Tibial nerve (tissue), 4 donors: ENCODE measurements at regions not wholly inside any gene's neighbourhood (a gene's known extent, or its start where the extent isn't known, plus 50 kb on each side); places are given as distances from the start of the nearest gene placed in this dataset.

Experiments used
- DNase-seq, 2 donors: peaks; one replicate each; pipeline ENCODE4 v3.0.0-alpha.2; 2019; ENCODE audit warnings: low spot score in 2 of 2
- H3K27ac ChIP-seq, 4 donors: fragments of 200-600 bp; sonication (generic) in 3 of 4; one replicate each; pipeline ENCODE4 v1.5.1; 2017 to 2019; ENCODE audit warnings: mild to moderate bottlenecking in 1 of 4
- H3K27me3 ChIP-seq, 2 donors: fragments of 200-600 bp; sonication (generic) in 1 of 2; one replicate each; pipeline versions ENCODE4 v1.5.1 to v1.6.0; 2017 to 2019
- H3K36me3 ChIP-seq, 3 donors: fragments of 200-600 bp; sonication (generic); one replicate each; pipeline ENCODE4 v1.5.1; 2018 to 2019
- H3K4me1 ChIP-seq, 4 donors: fragments of 200-600 bp; sonication (generic) in 3 of 4; one replicate each; pipeline ENCODE4 v1.5.1; 2017 to 2019
- H3K4me3 ChIP-seq, 4 donors: fragments of 200-600 bp; sonication (generic) in 3 of 4; one replicate each; pipeline ENCODE4 v1.5.1; 2017 to 2019; ENCODE audit warnings: mild to moderate bottlenecking in 1 of 4, moderate library complexity in 1 of 4
- H3K9me3 ChIP-seq, 4 donors: fragments of 200-600 bp; sonication (generic) in 3 of 4; one replicate each; pipeline ENCODE4 v1.5.1; 2017 to 2019
- EP300 ChIP-seq, 2 donors: sonication (generic); formaldehyde crosslinking; IDR thresholded peaks; one replicate each; pipeline ENCODE4 v1.6.1; 2017; ENCODE audit warnings: antibody characterized with exemption in 2 of 2, mild to moderate bottlenecking in 1 of 2
- POLR2A ChIP-seq, 2 donors: fragments of 450-650 bp; IDR thresholded peaks; one replicate each; pipeline ENCODE4 v1.6.1; 2017; ENCODE audit warnings: antibody characterized with exemption in 2 of 2, mild to moderate bottlenecking in 2 of 2, moderate library complexity in 2 of 2
- WGBS, 2 donors: methylation state at CpG; one replicate each; pipeline ENCODE4 v1.1.5; 2018; 5-methylcytosine and 5-hydroxymethylcytosine counted together
- TF ChIP-seq, protein P1 (sequence below), 5 experiments: fragments of 200-600 bp in 3 of 5; fragments of 450-650 bp in 2 of 5; sonication (generic) in 3 of 5; IDR thresholded peaks; one replicate each; pipeline ENCODE4 v1.5.1; 2016 to 2019; ENCODE audit warnings: antibody characterized with exemption in 5 of 5, mild to moderate bottlenecking in 3 of 5, moderate library complexity in 2 of 5

DNA sequence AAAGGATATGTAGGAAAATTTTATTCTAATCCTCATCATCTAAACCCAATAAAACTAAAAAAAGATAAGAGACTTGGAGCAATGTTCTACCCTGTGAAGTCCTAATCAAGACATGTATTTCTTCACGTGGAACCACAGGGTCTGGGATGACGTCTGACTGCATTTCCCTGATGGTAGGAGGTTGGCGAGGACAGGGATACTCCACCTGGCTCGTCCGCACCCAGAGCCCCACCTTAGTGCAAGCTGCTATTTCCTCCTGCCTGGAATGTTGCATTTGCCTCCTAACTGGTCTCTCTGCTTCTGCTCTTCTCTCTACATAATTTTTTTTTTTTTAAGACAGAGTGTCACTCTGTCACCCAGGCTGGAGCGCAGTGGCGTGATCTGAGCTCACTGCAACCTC lies 57.7 kb upstream of the RASGRP1 start:
- no peak for DNase-seq
- H3K36me3 ChIP-seq: no peaks in the 10 kb centered on the region
- 80 to 83% methylated on average over 7 of the region's 7 CpGs for WGBS, 2 donors

DNA sequence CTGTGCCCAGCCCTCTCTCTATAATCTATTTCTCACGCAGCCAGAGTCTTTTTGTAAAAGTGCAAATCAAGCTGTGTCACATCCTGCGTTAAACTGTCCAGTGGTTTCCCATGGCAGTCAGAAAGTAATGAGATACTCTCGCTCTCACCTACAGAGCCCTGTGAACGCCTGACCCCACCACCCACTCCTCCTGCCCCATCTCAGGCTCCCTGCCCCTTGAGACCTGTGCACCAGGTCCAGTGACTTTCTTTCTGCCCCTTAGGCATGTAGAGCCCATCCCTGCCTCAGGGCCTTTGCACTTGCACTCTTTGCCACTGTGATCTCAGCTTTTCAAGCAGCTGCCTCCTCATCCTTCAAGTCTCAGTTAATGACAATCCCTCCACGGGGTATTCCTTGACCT lies 58.3 kb upstream of the RASGRP1 start:
- no peaks in the 10 kb centered on the region for H3K9me3 ChIP-seq
- H3K27ac ChIP-seq: no peak overlapping the region
- H3K27me3 ChIP-seq: no peaks in the 10 kb centered on the region
- no peaks in the 10 kb centered on the region for H3K4me1 ChIP-seq
- H3K36me3 ChIP-seq: no peaks in the 10 kb centered on the region
- 90 to 91% methylated on average over 5 of the region's 5 CpGs for WGBS, 2 donors
- H3K4me3 ChIP-seq: no peak overlapping the region
- no peak for DNase-seq
- TF ChIP-seq EP300 (IDR thresholded peaks at IDR 0.05): no peak
- TF ChIP-seq, protein P1, sequence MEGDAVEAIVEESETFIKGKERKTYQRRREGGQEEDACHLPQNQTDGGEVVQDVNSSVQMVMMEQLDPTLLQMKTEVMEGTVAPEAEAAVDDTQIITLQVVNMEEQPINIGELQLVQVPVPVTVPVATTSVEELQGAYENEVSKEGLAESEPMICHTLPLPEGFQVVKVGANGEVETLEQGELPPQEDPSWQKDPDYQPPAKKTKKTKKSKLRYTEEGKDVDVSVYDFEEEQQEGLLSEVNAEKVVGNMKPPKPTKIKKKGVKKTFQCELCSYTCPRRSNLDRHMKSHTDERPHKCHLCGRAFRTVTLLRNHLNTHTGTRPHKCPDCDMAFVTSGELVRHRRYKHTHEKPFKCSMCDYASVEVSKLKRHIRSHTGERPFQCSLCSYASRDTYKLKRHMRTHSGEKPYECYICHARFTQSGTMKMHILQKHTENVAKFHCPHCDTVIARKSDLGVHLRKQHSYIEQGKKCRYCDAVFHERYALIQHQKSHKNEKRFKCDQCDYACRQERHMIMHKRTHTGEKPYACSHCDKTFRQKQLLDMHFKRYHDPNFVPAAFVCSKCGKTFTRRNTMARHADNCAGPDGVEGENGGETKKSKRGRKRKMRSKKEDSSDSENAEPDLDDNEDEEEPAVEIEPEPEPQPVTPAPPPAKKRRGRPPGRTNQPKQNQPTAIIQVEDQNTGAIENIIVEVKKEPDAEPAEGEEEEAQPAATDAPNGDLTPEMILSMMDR (IDR thresholded peaks at IDR 0.05): no peak
- no peak for TF ChIP-seq POLR2A (IDR thresholded peaks at IDR 0.05)

More for the DNA sequence above, 57.7 kb upstream of the RASGRP1 start:
- Histone ChIP-seq H3K27me3 (no peaks in the 10 kb centered on the region), H3K9me3 (no peaks in the 10 kb centered on the region), H3K4me1 (no peaks in the 10 kb centered on the region), H3K4me3 (no peak overlapping the region), H3K27ac (no peak overlapping the region)
- TF ChIP-seq EP300 (IDR thresholded peaks at IDR 0.05) (no peak), POLR2A (IDR thresholded peaks at IDR 0.05) (no peak)
- TF ChIP-seq, protein P1 (IDR thresholded peaks at IDR 0.05): no peak

DNA sequence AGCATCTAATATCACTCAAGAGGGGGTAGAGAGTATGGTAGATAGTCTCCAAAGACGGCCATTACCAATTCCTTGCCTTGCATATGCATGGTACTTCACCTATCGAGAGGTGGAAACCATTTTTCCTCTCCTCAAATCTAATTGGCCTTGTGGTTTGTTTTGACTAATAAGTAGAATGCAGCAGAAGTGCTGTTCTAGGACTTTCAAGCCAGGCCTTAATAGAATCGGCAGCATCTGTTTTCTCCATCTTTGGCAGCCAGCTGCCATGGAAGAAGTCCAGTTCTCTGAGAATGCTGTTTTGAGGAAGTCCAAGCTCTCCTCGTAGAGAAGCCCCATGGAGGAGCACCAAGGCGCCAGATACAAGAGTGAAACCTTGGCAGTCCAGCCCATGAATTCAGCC lies 59.1 kb upstream of the RASGRP1 start:
- H3K9me3 ChIP-seq: no peaks in the 10 kb centered on the region
- DNase-seq: no peak
- no peak overlapping the region for H3K4me3 ChIP-seq
- WGBS, 2 donors: 61 to 78% methylated on average over 5 of the region's 5 CpGs
- no peaks in the 10 kb centered on the region for H3K4me1 ChIP-seq
- H3K36me3 ChIP-seq: no peaks in the 10 kb centered on the region
- no peak overlapping the region for H3K27ac ChIP-seq
- H3K27me3 ChIP-seq: no peaks in the 10 kb centered on the region
- no peak for TF ChIP-seq EP300 (IDR thresholded peaks at IDR 0.05)
- TF ChIP-seq, protein P1 (IDR thresholded peaks at IDR 0.05): no peak
- TF ChIP-seq POLR2A (IDR thresholded peaks at IDR 0.05): no peak

DNA sequence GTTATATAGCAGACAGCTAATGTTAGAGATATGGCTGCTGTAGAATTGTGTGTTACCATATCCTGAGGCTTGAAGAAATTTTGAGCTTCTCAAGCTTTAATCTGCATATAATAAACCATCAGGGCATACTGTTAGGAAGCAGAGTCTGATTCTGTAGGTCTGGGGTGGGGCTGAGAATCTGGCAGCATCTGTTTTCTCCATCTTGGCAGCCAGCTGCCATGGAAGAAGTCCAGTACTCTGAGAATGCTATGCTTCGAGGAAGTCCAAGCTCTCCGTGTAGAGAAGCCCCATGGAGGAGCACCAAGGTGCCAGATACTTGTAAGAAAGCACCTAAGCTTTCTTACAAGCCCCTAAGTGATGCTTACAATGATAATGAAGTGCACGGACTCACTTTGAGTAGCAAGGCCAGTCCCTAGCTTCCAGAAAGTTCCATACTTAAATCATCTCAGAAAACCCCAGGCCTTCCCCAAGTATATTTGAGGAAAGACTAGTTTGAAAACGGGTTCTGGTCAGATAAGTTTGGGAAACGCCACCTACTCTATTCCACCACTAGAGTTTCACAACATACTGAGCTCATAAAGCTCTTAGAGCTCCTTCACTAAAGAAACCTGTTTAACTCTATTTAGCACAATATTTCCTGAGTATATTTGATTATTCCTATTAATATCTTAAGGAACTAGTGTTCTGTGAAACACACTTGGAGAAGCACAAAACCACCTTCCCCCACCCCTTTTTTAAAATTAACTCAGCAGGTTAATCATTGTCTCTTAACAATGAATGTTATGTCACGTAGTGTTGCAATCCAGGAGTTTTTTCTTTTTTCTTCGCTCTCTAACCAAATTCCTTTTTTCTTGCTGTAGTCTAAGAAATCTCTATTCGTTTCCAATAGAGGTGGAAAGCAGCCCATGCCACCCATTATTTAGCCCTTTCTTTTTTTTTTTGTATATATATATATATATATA lies 59.9 kb upstream of the RASGRP1 start:
- 71 to 79% methylated on average over 8 of the region's 8 CpGs for WGBS, 2 donors
- DNase-seq: no peak
- Histone ChIP-seq H3K27me3 (no peaks in the 10 kb centered on the region), H3K9me3 (no peaks in the 10 kb centered on the region), H3K27ac (no peak overlapping the region), H3K4me1 (no peaks in the 10 kb centered on the region), H3K36me3 (no peaks in the 10 kb centered on the region), H3K4me3 (no peak overlapping the region)
- TF ChIP-seq, protein P1 (IDR thresholded peaks at IDR 0.05): no peak
- TF ChIP-seq POLR2A (IDR thresholded peaks at IDR 0.05): no peak

DNA sequence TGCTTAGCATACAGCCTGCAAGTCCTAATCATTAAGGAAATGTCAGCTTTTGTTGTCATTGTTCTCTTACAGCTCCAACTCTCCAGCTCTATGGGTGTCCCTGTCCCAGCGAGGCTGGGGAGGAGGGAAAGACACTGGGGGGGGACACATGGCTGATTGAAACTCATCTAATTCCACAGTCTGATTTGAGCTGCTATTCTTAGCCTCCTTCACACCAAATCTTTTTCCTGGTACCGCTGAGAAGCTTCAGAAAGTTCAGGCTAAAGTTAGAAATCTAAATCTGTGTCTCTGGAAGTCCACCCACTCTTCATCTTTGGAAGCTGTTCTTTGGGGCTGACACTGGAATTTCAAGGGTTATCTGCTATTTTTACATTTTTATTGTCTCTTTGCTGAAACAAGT lies 61.3 kb upstream of the RASGRP1 start:
- no peak overlapping the region for H3K27ac ChIP-seq
- H3K4me1 ChIP-seq: no peaks in the 10 kb centered on the region
- TF ChIP-seq, protein P1 (IDR thresholded peaks at IDR 0.05): no peak
- TF ChIP-seq EP300 (IDR thresholded peaks at IDR 0.05): no peak
- no peak for TF ChIP-seq POLR2A (IDR thresholded peaks at IDR 0.05)
- H3K36me3 ChIP-seq: no peaks in the 10 kb centered on the region
- no peaks in the 10 kb centered on the region for H3K27me3 ChIP-seq
- no peaks in the 10 kb centered on the region for H3K9me3 ChIP-seq
- no peak for DNase-seq
- H3K4me3 ChIP-seq: no peak overlapping the region
- WGBS, 2 donors: 32 to 47% methylated on average over 2 of the region's 2 CpGs
